ENCODE measurements at regions not wholly inside any gene's neighbourhood (a gene's known extent, or its start where the extent isn't known, plus 50 kb on each side); places are given as distances from the start of the nearest gene placed in this dataset.

- no peak for DNase-seq (ENCODE audit: low read depth)
Measured at GRCh38 chr3:13227315-13228165, 154.3 kb upstream of the IQSEC1 start.

- DNase-seq (ENCODE audit: low read depth), result no peak
Measured at GRCh38 chr3:13224967-13225366, 151.7 kb upstream of the IQSEC1 start.

- DNase-seq (ENCODE audit: low read depth), result no peak
Measured at GRCh38 chr3:13223574-13224237, 150.5 kb upstream of the IQSEC1 start.

- no peak for DNase-seq (ENCODE audit: low read depth)
Measured at GRCh38 chr3:13222891-13223573, 149.8 kb upstream of the IQSEC1 start.

- no peak for DNase-seq (ENCODE audit: low read depth)
Measured at GRCh38 chr3:13222131-13222530, 148.9 kb upstream of the IQSEC1 start.

DNA sequence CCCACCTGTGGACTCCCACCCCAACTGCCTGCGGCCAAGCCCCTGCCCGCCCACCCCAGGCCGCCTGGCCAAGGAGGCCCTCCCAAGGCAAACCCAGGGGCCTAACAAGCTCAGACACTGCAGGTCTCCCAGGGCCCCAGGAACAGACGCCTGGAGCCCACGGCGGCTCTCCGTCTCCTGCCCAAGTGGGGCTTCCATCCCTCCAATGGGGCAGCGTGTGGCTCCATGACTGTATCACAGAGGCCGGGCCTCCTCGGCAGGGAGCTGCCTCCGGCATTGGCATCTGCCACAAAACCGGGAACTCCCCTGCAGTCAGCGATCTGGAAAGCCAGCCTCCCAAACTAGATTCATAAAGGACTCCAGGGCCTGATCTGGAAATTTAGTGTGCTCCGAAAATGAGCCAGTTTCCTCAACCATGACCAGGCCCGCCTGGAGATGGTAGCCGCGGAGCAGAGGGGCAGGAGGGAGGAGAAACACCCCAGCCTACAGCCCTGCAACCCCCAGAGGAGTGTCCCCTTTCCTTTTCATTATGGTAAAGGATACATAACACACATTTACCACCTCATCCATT, 148.3 kb upstream of the IQSEC1 start:
- no peak for DNase-seq (ENCODE audit: low read depth)

DNA sequence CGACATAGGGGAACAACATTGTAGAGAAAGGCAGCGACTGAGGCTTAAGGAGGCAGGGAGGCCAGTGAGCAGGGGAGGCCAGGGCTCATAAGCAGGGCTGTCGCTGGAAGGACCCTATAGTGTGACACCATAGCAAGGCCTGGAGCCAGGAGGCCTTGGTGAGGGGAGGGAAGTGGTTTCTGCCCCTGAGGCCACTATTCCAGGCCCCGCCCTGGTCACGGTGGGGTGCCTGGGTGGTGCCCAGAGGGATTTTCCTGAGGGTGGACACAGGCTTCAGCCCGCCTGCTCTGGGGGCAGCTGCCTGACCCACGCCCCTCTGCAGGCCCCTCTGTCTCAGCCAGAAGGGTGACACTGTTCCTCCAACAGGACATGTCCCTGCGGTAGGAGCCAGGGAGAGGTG, 147.8 kb upstream of the IQSEC1 start:
- DNase-seq (ENCODE audit: low read depth), result no peak

DNA sequence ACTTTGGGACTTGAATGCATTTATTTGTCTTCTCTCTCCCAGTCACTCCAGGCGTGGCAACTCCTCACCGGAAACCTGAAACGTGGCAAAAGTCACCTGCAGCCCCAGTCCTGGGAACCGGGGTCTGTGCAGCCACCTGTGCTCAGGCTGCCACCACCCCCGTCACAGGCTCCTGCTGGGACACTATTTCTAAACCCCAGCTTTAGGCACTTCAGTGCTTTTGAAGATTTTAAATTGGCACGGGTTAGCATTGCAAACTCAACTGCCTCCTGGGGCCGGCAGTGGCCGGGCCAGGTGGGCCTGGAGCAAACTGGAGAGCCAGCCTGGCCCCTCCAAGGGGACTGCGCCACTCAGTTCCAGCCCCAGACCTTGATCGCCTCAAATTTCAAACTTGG, 146.7 kb upstream of the IQSEC1 start:
- no peak for DNase-seq (ENCODE audit: low read depth)

GRCh38 chr3:13219077-13219901, 146.1 kb upstream of the IQSEC1 start:
- no peak for DNase-seq (ENCODE audit: low read depth)

- DNase-seq (ENCODE audit: low read depth), result no peak
Measured at GRCh38 chr3:13218541-13218908, 145.3 kb upstream of the IQSEC1 start.

GRCh38 chr3:13217736-13218540, 144.7 kb upstream of the IQSEC1 start:
- peak; percentile 43 for DNase-seq (ENCODE audit: low read depth)

- no peak for DNase-seq (ENCODE audit: low read depth)
Measured at GRCh38 chr3:13217253-13217652, 144.0 kb upstream of the IQSEC1 start.

DNA sequence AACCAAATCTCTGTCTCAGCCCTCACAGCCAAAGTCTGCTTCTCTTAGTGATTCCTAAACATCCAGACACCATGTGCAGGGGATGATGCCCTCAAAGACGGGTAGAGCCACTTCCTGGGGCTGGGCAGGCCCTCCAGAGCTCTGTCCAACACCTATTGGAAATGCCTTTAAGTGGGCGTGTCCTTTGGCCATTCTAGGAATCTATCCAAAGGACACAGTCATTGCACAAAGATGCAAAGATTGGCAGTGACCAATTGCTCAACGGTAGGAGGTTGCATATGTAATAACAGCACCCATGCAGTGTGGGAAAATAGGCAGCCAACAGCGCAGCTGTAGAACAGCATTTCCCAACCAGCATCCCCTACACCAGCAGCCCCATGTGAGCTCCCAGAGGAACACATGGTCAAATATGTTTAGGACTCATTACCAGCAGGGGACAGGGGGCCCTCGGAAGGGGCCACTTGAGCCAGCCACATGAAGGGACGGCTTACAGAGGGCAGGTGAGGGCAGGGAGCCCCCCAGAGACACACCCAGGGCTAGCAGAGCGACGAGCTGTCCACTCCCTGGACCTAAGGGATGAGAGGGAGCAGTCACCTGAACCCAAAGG, 142.8 kb upstream of the IQSEC1 start:
- peak; percentile 74 for DNase-seq (ENCODE audit: low read depth)

DNA sequence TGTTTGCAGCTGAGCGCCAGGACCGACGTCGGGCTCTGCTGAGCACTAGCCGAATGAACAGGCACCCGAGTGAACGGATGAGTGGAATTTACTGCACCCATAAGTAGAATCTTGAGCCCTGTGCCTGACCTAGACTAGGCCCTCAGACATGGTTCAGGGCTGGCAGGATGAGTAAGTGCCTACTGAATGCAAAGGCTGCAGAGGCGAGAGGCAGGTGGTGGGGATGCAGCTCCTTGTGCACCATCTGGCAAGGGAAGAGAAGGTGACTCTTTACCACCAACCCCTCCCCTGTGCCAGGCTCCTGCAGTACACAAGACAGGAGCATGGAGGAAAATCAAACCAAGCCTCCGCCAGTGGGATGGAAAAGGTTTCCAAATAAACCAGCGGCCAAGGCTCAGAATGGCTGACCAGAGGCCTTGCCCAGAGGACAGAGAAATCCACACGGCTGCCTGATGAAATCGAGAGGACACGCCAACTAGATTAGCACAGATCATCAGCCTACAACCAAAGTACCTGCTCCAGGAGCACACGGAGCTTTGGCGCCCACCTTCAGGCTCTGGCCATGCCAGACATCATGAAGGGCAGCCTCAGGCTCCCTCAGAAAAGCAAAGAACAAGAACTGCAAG, 141.7 kb upstream of the IQSEC1 start:
- no peak for DNase-seq (ENCODE audit: low read depth)

GRCh38 chr3:13213911-13214846, 140.9 kb upstream of the IQSEC1 start:
- DNase-seq (ENCODE audit: low read depth), result no peak

- no peak for DNase-seq (ENCODE audit: low read depth)
Measured at GRCh38 chr3:13213490-13213889, 140.3 kb upstream of the IQSEC1 start.

GRCh38 chr3:13211605-13212210, 138.5 kb upstream of the IQSEC1 start:
- no peak for DNase-seq (ENCODE audit: low read depth)

Measured in RPMI7951 (cell line).